ENCODE measurements at regions not wholly inside any gene's neighbourhood (a gene's known extent, or its start where the extent isn't known, plus 50 kb on each side); places are given as distances from the start of the nearest gene placed in this dataset.
"Not testable (repeated sequence)": the region's sequence is repeated elsewhere in the genome, so short reads cannot be mapped to it uniquely, and the experiment has no call there.

GRCh38 chr5:38148021-38148625, 110.2 kb upstream of the EGFLAM start:
- DNase-seq (ENCODE audit: low read depth), result no peak

- DNase-seq (ENCODE audit: low read depth), result no peak
These were observed 115.0 kb upstream of the EGFLAM start for GRCh38 chr5:38143384-38143783.

GRCh38 chr5:38141665-38142064, 116.7 kb upstream of the EGFLAM start:
- no peak for DNase-seq (ENCODE audit: low read depth)

GRCh38 chr5:38138574-38138973, 119.8 kb upstream of the EGFLAM start:
- DNase-seq (ENCODE audit: low read depth), result no peak

- DNase-seq (ENCODE audit: low read depth), result no peak
These were observed 122.8 kb upstream of the EGFLAM start for GRCh38 chr5:38135486-38136039.

- no peak for DNase-seq (ENCODE audit: low read depth)
These were observed 123.5 kb upstream of the EGFLAM start for GRCh38 chr5:38134810-38135209.

- not testable (repeated sequence) for DNase-seq (ENCODE audit: low read depth)
These were observed 124.1 kb upstream of the EGFLAM start for GRCh38 chr5:38134294-38134693.

- DNase-seq (ENCODE audit: low read depth), result no peak
These were observed 126.7 kb upstream of the EGFLAM start for GRCh38 chr5:38131686-38132085.

GRCh38 chr5:38124321-38124720, 134.0 kb upstream of the EGFLAM start:
- no peak for DNase-seq (ENCODE audit: low read depth)

GRCh38 chr5:38121420-38121819, 136.9 kb upstream of the EGFLAM start:
- DNase-seq (ENCODE audit: low read depth), result no peak

- DNase-seq (ENCODE audit: low read depth), result no peak
These were observed 138.5 kb upstream of the EGFLAM start for GRCh38 chr5:38119836-38120235.

- no peak for DNase-seq (ENCODE audit: low read depth)
These were observed 140.4 kb upstream of the EGFLAM start for GRCh38 chr5:38117784-38118479.

GRCh38 chr5:38115318-38115827, 143.0 kb upstream of the EGFLAM start:
- no peak for DNase-seq (ENCODE audit: low read depth)

- no peak for DNase-seq (ENCODE audit: low read depth)
These were observed 144.5 kb upstream of the EGFLAM start for GRCh38 chr5:38113880-38114279.

- no peak for DNase-seq (ENCODE audit: low read depth)
These were observed 144.9 kb upstream of the EGFLAM start for GRCh38 chr5:38113456-38113855.

- DNase-seq (ENCODE audit: low read depth), result no peak
These were observed 145.4 kb upstream of the EGFLAM start for GRCh38 chr5:38112938-38113337.

- DNase-seq (ENCODE audit: low read depth), result no peak
These were observed 148.2 kb upstream of the EGFLAM start for GRCh38 chr5:38110130-38110529.

GRCh38 chr5:38107096-38107495, 151.3 kb upstream of the EGFLAM start:
- no peak for DNase-seq (ENCODE audit: low read depth)

GRCh38 chr5:38105801-38106200, 152.6 kb upstream of the EGFLAM start:
- DNase-seq (ENCODE audit: low read depth), result no peak

GRCh38 chr5:38105231-38105570, 153.2 kb upstream of the EGFLAM start:
- no peak for DNase-seq (ENCODE audit: low read depth)

- no peak for DNase-seq (ENCODE audit: low read depth)
These were observed 153.7 kb upstream of the EGFLAM start for GRCh38 chr5:38104497-38105230.

- DNase-seq (ENCODE audit: low read depth), result no peak
These were observed 156.5 kb upstream of the EGFLAM start for GRCh38 chr5:38101897-38102296.

Measured in activated T-helper 9 cell treated with anti-CD3 and anti-CD28 coated beads, Interleukin-2, amount 50 U/mL, for 16 hours (primary cell).